Memory B cell (primary cell): ENCODE measurements at regions not wholly inside any gene's neighbourhood (a gene's known extent, or its start where the extent isn't known, plus 50 kb on each side); places are given as distances from the start of the nearest gene placed in this dataset.
"Not testable (repeated sequence)": the region's sequence is repeated elsewhere in the genome, so short reads cannot be mapped to it uniquely, and the experiment has no call there.

Experiments used
- ATAC-seq: fragments of 150-1000 bp; cut with Tn5 transposase; 2 replicates; pipeline ENCODE4 v1.10.0; 2021; ENCODE audit warnings: low read depth, mild to moderate bottlenecking, moderate library complexity
- DNase-seq, 2 donors: peaks; one replicate each; pipeline ENCODE4 v3.0.0; 2022; ENCODE audit warnings: low spot score in 2 of 2
- H3K27ac Mint-ChIP-seq: one replicate; pipeline ENCODE4 v1.8.0; 2022; ENCODE audit warnings: mild to moderate bottlenecking, moderate library complexity, mixed read lengths
- H3K27me3 Mint-ChIP-seq: one replicate; pipeline ENCODE4 v1.8.0; 2022; ENCODE audit warnings: mixed read lengths
- H3K36me3 Mint-ChIP-seq: one replicate; pipeline ENCODE4 v1.8.0; 2022; ENCODE audit warnings: mild to moderate bottlenecking, mixed read lengths
- H3K4me1 Mint-ChIP-seq: one replicate; pipeline ENCODE4 v1.8.0; 2022; ENCODE audit warnings: mixed read lengths
- H3K4me3 Mint-ChIP-seq: one replicate; pipeline ENCODE4 v1.8.0; 2022; ENCODE audit warnings: mild to moderate bottlenecking, moderate library complexity, mixed read lengths
- H3K9me3 Mint-ChIP-seq: one replicate; pipeline ENCODE4 v1.8.0; 2022; ENCODE audit warnings: mixed read lengths

DNA sequence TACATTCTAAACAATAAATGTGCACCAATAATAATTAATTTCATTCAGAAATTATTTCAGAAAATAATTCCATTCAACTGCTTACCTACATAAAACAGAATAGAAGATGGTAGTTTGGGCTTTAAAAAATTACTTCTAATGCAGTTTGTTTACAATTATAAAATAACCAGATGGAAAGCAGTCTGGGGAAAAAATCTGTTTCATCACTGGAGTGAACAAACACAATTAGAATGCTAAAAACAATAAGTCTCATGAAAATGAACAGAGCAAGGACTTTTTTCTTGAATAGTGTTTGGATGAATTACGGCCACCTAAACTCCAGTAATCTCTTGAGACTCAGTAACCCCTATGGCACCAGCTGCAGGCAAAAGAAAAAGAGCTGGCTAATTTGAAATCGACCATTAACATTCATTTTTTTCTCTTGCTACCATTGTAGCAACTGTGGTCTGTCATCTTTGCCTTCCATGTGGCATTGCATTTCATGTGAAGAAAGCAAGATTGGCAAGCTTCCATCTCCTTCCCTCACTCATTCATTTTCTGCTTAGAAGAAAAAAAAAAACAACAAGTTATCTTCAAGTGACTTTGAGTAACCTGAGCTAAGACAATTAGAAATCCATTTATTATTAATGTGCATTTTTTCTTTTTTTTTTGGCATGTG, 88.4 kb upstream of the CEP85L start:
- Mint-ChIP-seq H3K27ac (no peak overlapping the region), H3K9me3 (no peaks in the 10 kb centered on the region), H3K27me3 (peaks cover 8% of the 10 kb centered on the region), H3K36me3 (peaks cover 1% of the 10 kb centered on the region), H3K4me1 (peaks cover 16% of the 10 kb centered on the region), H3K4me3 (no peak overlapping the region)
- DNase-seq: no peak
- no peak for ATAC-seq

DNA sequence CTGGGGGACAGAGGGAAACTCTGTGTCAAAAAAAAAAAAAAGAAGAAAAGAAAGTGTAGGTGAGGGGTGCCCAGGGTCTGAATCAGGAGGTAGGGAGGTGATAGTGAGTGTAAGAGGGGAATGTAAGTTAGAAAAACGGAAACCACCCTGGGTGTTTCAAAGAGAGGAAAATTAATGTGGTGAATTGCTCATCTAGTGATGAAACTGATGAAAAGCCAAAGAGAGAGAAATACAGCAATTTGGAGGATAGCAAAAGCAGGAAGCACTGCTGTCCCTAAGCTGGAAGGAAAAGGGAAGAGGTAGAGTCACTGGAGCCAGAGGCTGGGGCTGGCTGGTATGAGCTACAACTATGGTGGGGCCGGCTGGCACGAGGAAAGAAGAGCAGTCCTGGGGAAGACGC, 85.0 kb upstream of the CEP85L start:
- no peak for DNase-seq
- H3K4me3 Mint-ChIP-seq: no peak overlapping the region

DNA sequence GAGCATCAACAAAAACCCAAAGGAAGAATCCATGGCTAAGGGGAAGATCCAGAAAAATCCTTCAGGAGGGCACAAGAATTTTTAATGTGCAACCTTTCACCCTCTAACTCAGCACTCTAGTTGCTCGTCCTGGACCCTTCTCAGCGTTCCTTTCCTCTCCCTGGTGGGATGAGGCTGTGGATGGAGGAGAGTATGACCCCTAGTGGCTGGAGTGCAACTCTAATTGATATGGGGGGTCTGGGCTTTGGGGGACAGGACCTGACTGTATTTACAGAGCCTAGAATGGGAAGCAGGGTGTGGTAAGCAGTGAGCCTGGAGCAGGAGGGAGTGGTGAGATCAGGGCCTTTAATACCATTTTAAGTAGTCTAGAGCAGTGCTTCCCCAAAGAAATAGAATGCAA, 83.9 kb upstream of the CEP85L start:
- no peak for DNase-seq
- peak; percentile 49 for ATAC-seq

More for the DNA sequence above, 85.0 kb upstream of the CEP85L start:
- H3K4me1 Mint-ChIP-seq: peaks cover 14% of the 10 kb centered on the region
- no peak for ATAC-seq
- H3K9me3 Mint-ChIP-seq: no peaks in the 10 kb centered on the region
- H3K36me3 Mint-ChIP-seq: peaks cover 1% of the 10 kb centered on the region
- H3K27me3 Mint-ChIP-seq: peaks cover 4% of the 10 kb centered on the region
- no peak overlapping the region for H3K27ac Mint-ChIP-seq

DNA sequence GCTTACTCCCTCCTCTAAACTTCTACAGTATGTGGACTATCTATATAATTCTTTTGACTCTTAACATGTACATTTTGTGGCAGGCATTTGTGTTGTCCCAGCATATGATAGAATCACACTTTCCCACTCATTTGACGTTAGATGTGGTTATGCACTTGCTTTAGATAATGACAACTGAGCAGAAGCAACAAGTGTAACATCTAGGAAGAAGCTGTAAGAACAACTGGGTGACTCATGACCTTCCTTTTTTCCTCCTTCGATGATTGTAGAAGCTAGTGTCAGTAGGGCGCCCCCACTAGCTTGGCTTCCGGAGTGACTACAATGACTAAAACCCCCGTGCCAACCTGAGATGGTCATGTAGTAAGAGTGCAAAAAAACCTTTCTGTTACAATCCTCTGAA, 74.6 kb upstream of the CEP85L start:
- DNase-seq (no peak), ATAC-seq (no peak)
- H3K9me3 Mint-ChIP-seq: no peaks in the 10 kb centered on the region
- H3K36me3 Mint-ChIP-seq: no peaks in the 10 kb centered on the region
- H3K4me1 Mint-ChIP-seq: peaks cover 27% of the 10 kb centered on the region
- H3K27me3 Mint-ChIP-seq: no peaks in the 10 kb centered on the region
- peak overlapping the region; percentile 35 for H3K27ac Mint-ChIP-seq
- no peak overlapping the region for H3K4me3 Mint-ChIP-seq

More for the DNA sequence above, 83.9 kb upstream of the CEP85L start:
- H3K9me3 Mint-ChIP-seq: no peaks in the 10 kb centered on the region
- peak overlapping the region; percentile 56 for H3K27ac Mint-ChIP-seq
- peaks cover 14% of the 10 kb centered on the region for H3K4me1 Mint-ChIP-seq
- peaks cover 1% of the 10 kb centered on the region for H3K36me3 Mint-ChIP-seq
- H3K27me3 Mint-ChIP-seq: peaks cover 4% of the 10 kb centered on the region
- H3K4me3 Mint-ChIP-seq: no peak overlapping the region

DNA sequence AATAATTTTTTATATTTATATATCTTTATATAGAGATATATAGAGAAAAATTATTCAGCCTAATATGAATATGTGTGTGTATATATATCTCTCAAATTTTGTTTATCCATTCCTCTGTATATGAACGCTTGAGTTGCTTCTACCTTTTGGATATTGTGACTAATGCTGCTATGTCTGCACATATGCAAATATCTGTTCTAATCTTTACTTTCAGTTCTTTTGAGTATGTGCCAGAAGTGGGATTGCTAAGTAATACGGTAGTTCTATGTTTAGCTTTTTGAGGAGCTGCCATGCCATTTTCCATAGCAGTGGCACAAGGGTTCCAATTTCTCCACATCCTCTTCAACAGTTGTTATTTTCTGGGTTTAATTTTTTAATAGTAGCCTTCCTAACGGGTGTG, 72.8 kb upstream of the CEP85L start:
- Mint-ChIP-seq H3K27ac (peak overlapping the region; percentile 80), H3K36me3 (no peaks in the 10 kb centered on the region), H3K4me3 (peak overlapping the region; percentile 72), H3K4me1 (peaks cover 42% of the 10 kb centered on the region), H3K27me3 (no peaks in the 10 kb centered on the region), H3K9me3 (peaks cover 2% of the 10 kb centered on the region)
- ATAC-seq (peak; percentile 83), DNase-seq (no peak)

DNA sequence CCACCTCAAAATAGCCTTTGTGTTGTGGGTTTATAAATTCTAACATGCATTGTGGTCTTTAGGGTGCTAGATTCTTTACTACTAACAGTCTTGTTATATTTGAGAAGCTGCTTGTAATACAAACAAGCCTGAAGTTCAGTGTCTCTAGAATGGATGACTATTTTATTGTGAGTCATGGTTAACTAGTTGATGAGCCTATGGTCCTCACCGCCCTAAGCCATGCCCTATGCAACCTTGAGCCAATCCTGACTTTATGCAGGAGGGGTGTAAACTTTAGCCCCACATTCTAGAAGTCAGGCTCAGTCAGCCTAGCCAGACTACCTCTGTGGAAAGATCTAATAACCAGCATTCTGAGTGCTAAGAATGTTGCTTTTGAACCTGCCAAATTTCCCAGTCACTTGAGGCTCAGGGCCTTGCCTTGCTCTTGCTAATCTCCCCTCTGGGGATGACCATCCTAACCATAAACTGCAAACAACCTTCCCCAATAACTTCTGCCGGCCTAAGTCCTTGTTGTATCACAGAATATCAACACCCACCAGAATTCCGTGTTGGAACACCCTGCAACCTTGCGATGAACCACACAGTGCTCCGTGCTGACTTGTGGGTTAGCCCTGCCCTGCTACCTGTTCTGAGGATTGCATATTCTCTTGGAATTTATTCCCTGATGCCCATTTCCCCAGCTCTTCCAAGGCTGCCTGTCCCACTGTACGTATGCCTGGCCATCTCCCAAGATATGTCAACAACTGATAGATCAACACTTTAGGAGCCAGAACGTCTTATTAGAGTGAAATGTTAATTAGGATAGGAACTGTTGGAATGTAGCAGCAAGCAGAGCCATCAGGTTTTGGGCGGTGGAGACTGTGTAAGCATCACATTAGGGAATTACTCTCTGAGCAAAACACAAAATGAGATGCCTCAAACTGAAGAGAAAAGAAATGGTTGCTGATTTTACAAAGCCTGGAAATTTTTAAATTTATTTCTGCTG, 71.7 kb upstream of the CEP85L start:
- Mint-ChIP-seq H3K36me3 (no peaks in the 10 kb centered on the region), H3K9me3 (peaks cover 2% of the 10 kb centered on the region), H3K27ac (peak overlapping the region; percentile 37), H3K27me3 (no peaks in the 10 kb centered on the region), H3K4me1 (peaks cover 52% of the 10 kb centered on the region), H3K4me3 (no peak overlapping the region)
- no peak for DNase-seq
- ATAC-seq: no peak

DNA sequence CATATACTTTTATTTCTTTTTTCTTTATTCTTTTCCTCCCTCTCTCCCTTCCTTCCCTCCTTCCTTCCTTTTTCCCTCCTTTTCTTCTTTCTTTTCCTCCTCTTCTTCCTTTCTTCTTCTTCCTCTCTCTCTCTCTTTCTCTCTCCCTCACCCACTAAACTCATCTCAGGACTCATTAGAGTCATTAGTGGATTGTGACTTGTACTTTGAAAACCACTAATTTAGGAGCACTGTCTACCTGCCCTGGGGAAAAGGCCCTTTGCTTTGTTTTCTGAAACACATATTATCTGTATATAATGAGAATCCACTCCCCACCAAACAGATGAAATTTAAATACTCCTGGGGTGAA, 68.7 kb upstream of the CEP85L start:
- H3K4me1 Mint-ChIP-seq: peaks cover 50% of the 10 kb centered on the region
- DNase-seq: no peak
- no peaks in the 10 kb centered on the region for H3K27me3 Mint-ChIP-seq
- no peaks in the 10 kb centered on the region for H3K36me3 Mint-ChIP-seq
- peaks cover 2% of the 10 kb centered on the region for H3K9me3 Mint-ChIP-seq
- ATAC-seq: no peak
- peak overlapping the region; percentile 43 for H3K4me3 Mint-ChIP-seq
- peak overlapping the region; percentile 78 for H3K27ac Mint-ChIP-seq

DNA sequence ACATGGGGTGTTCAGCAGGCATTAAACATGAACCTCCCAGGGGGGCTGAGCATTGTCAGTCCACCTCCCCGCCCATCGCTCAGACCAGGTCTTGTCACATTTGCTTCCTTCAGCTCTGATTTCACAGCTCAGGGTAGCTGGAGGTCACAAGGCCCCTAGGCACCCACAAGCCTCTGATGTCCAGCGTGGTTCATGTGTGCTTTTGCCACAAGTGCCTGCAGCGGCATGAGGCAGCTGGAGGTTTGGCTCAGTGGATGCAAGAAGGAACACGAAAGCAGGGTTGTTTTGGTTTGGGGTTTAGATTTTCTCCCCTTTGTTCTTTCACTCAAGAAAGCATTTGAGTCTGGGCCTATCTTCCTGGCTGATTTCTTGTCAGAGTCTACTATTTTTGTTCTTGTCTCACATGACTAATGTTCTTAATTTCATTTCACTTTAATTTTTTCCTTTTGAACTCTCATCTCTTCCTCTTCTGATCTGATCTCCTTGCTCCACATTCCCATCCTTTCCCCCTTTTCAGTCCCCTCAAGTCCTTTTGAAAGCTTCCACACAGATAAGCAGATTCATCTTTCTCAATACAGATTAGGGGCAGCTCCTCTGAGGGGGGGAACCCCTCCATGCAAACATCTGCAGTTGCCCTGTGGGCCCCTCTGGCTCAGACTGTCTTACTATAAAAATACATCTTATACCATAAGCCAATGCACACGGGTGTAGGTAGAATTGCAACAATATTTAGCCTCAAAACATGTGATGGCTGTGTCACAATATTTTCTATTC, 68.1 kb upstream of the CEP85L start:
- Mint-ChIP-seq H3K4me1 (peaks cover 50% of the 10 kb centered on the region), H3K27me3 (no peaks in the 10 kb centered on the region), H3K9me3 (peaks cover 2% of the 10 kb centered on the region), H3K27ac (peak overlapping the region; percentile 78), H3K36me3 (no peaks in the 10 kb centered on the region), H3K4me3 (peak overlapping the region; percentile 57)
- no peak for DNase-seq
- ATAC-seq: peak; percentile 61

DNA sequence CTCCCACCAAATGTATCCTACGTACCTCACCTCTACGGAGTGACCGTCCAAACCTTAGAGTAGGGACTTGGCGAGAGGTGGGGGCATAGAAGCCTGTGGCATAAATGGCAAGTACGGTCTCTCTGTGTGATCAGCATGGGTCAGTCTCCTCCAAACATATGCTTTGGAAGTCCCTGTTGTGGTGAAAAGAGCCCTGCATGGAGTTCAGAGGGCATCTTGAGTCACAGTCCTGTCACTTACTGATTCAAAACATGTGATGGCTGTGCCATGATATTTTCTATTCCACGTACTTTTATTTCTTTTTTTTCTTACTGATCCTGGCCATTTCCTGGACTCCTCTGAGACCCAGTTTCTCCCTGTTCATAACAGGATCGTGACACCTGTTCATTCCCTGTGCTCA, 67.5 kb upstream of the CEP85L start:
- ATAC-seq (no peak), DNase-seq (no peak)
- Mint-ChIP-seq H3K9me3 (peaks cover 2% of the 10 kb centered on the region), H3K4me3 (peak overlapping the region; percentile 2), H3K4me1 (peaks cover 46% of the 10 kb centered on the region), H3K27ac (peak overlapping the region; percentile 78), H3K27me3 (no peaks in the 10 kb centered on the region), H3K36me3 (no peaks in the 10 kb centered on the region)

DNA sequence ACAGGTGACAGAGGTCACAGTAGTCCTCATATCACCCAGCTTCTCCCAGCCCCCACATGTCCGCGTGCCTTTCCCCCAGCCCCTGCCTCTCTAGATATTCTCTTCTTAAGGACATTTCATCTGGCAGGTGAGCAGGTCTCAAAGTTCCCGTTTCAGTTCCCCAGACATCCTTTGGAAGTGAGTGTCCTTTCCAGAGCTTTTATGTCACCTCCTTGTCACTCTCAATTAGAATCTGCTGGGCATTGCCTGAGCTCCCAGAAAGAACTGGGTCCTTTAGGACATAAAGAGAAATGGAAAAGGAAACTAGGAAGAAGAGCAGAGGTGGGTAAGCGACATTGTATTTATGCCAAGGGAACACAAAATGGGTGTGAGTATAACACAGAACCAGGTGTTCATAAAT, 66.9 kb upstream of the CEP85L start:
- Mint-ChIP-seq H3K4me3 (peak overlapping the region; percentile 4), H3K9me3 (peaks cover 2% of the 10 kb centered on the region), H3K27ac (peak overlapping the region; percentile 69), H3K36me3 (no peaks in the 10 kb centered on the region), H3K4me1 (peaks cover 41% of the 10 kb centered on the region), H3K27me3 (no peaks in the 10 kb centered on the region)
- no peak for DNase-seq
- no peak for ATAC-seq

DNA sequence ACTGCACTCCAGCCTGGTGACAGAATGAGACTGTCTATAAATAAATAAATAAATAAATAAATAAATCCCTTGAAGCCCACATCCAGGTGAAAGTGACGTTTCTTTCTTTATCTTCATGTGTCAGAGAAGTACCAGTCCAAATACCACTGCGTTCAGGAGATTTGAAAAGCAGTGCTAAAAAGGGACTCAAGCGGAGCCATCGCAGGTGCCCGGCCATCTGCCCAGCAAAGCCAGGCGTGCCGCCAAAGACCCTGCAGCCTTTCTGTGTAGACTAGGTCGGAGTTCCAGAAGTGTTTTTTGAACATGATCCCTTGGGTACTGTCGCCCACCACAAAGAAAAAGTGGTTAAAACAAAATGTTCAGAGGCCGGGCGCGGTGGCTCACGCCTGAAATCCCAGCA, 65.7 kb upstream of the CEP85L start:
- Mint-ChIP-seq H3K27ac (no peak overlapping the region), H3K36me3 (no peaks in the 10 kb centered on the region), H3K4me1 (peaks cover 34% of the 10 kb centered on the region), H3K27me3 (no peaks in the 10 kb centered on the region), H3K9me3 (peaks cover 2% of the 10 kb centered on the region), H3K4me3 (no peak overlapping the region)
- DNase-seq: no peak
- ATAC-seq: no peak

DNA sequence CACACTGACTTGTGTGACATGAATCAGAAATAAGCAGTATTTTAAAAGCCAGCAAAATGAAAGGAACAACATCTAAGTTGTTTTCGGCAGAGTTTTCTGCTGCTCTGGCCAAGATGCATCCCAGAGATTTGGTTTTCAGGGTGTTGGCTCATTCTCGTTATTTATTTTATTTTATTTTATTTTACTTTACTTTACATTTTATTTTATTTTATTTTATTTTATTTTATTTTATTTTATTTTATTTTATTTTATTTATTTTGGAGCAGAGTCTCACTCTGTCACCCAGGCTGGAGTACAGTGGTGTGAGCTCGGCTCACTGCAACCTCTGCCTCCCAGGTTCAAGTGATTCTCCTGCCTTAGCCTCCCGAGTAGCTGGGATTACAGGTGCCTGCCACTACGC, 64.5 kb upstream of the CEP85L start:
- not testable (repeated sequence) for H3K4me3 Mint-ChIP-seq, H3K36me3 Mint-ChIP-seq, DNase-seq, H3K27me3 Mint-ChIP-seq, H3K27ac Mint-ChIP-seq, ATAC-seq, H3K9me3 Mint-ChIP-seq
- peaks cover 32% of the 10 kb centered on the region for H3K4me1 Mint-ChIP-seq

DNA sequence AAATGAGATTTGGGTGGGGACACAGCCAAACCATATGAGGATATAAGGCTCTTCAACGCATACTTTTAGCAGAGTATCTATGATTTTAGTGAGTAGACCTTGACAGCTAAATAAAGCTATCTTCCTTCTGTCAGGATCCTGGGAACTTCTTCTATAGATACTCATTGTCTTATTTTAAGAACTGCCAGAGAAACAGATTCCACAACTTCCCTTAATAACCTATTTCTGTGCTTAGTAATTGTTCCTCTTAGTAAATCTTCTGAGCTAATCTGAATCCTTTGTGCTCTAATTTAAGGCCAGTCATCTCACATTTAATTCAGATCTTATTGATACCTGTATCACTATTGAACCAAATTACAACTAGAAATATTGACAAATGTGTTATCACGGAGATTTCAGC, 64.0 kb upstream of the CEP85L start:
- Mint-ChIP-seq H3K27me3 (no peaks in the 10 kb centered on the region), H3K4me3 (no peak overlapping the region), H3K36me3 (no peaks in the 10 kb centered on the region), H3K4me1 (peaks cover 33% of the 10 kb centered on the region), H3K27ac (no peak overlapping the region), H3K9me3 (no peaks in the 10 kb centered on the region)
- ATAC-seq (no peak), DNase-seq (no peak)

DNA sequence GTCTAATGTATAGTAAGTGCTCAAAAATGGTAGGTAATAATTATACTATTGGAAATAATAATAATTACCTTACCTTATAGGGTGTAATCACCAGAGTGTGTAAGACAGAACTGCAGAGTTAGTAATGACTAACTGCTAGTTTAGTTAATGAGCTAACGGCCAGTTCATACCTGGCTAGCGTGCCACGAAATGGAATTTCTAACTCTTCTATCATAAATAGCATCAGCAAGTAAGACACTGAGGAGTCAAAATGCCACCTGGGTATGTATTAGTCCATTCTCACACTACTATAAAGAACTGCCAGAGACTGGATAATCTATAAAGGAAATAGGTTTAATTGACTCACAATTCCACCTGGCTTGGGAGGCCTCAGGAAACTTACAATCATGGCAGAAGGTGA, 63.4 kb upstream of the CEP85L start:
- Mint-ChIP-seq H3K4me1 (peaks cover 33% of the 10 kb centered on the region), H3K9me3 (no peaks in the 10 kb centered on the region), H3K36me3 (no peaks in the 10 kb centered on the region), H3K27me3 (no peaks in the 10 kb centered on the region), H3K27ac (no peak overlapping the region), H3K4me3 (no peak overlapping the region)
- no peak for ATAC-seq
- no peak for DNase-seq
